ENCODE measurements at regions not wholly inside any gene's neighbourhood (a gene's known extent, or its start where the extent isn't known, plus 50 kb on each side); places are given as distances from the start of the nearest gene placed in this dataset.

GRCh38 chr11:29914203-29914930, 102.5 kb downstream of the KCNA4 start:
- Histone ChIP-seq H3K27ac (ENCODE audit: low read depth in 2 of 2, low read length in 1 of 2) (no peak overlapping the region), H2AFZ (ENCODE audit: low read depth) (no peak overlapping the region), H3F3A (replicated peaks; ENCODE audit: insufficient read depth) (no peaks in the 10 kb centered on the region), H3K4me3 (ENCODE audit: low read depth in 2 of 2, low read length in 1 of 2) (no peak overlapping the region), H3K9me2 (no peaks in the 10 kb centered on the region), H3K4me2 (no peak overlapping the region), H3K9me3 (no peaks in the 10 kb centered on the region), H3K36me3 (replicated peaks in 1 of 2; ENCODE audit: control insufficient read depth in 1 of 2, insufficient read depth in 2 of 2, low read length in 1 of 2) (no peaks in the 10 kb centered on the region), H3K4me1 (ENCODE audit: control insufficient read depth in 1 of 2, insufficient read depth in 2 of 2, low read depth in 1 of 2, low read length in 1 of 2) (no peaks in the 10 kb centered on the region), H3K79me2 (ENCODE audit: insufficient read depth) (no peaks in the 10 kb centered on the region), H3K27me3 (ENCODE audit: insufficient read depth) (no peaks in the 10 kb centered on the region), H3K9ac (no peak overlapping the region), H4K20me1 (ENCODE audit: insufficient read depth) (no peaks in the 10 kb centered on the region)
- TF ChIP-seq ZBTB33 (IDR thresholded peaks at IDR 0.05; ENCODE audit: borderline replicate concordance, low read depth) (no peak), NFIC (IDR thresholded peaks at IDR 0.05; ENCODE audit: borderline replicate concordance) (no peak), EZH2phosphoT487 (IDR thresholded peaks at IDR 0.05; ENCODE audit: borderline replicate concordance, low read depth) (no peak), POLR2AphosphoS5 (IDR thresholded peaks at IDR 0.05; ENCODE audit: low read depth, low read length) (no peak), ELF1 (IDR thresholded peaks at IDR 0.05) (no peak), YY1 (IDR thresholded peaks at IDR 0.05; ENCODE audit: low read depth) (no peak), TAF1 (IDR thresholded peaks at IDR 0.05; ENCODE audit: borderline replicate concordance, low read depth, low read length) (no peak), GATA2 (CRISPR knock-in tag; IDR thresholded peaks at IDR 0.05) (no peak), MAX (IDR thresholded peaks at IDR 0.05; ENCODE audit: low read depth) (no peak), RXRA (IDR thresholded peaks at IDR 0.05; ENCODE audit: borderline replicate concordance, low read depth) (no peak), CHD2 (IDR thresholded peaks at IDR 0.05; ENCODE audit: low read length, partially characterized antibody) (no peak), RCOR1 (IDR thresholded peaks at IDR 0.05; ENCODE audit: low read length) (no peak), MEF2A (IDR thresholded peaks at IDR 0.05; ENCODE audit: borderline replicate concordance, low read depth) (no peak), SIN3A (IDR thresholded peaks at IDR 0.05; ENCODE audit: borderline replicate concordance, low read depth, low read length) (no peak), MXI1 (IDR thresholded peaks at IDR 0.05; ENCODE audit: low read depth, low read length) (no peak), USF1 (IDR thresholded peaks at IDR 0.05; ENCODE audit: borderline replicate concordance, low read depth) (no peak)
- TF ChIP-seq, protein P1, sequence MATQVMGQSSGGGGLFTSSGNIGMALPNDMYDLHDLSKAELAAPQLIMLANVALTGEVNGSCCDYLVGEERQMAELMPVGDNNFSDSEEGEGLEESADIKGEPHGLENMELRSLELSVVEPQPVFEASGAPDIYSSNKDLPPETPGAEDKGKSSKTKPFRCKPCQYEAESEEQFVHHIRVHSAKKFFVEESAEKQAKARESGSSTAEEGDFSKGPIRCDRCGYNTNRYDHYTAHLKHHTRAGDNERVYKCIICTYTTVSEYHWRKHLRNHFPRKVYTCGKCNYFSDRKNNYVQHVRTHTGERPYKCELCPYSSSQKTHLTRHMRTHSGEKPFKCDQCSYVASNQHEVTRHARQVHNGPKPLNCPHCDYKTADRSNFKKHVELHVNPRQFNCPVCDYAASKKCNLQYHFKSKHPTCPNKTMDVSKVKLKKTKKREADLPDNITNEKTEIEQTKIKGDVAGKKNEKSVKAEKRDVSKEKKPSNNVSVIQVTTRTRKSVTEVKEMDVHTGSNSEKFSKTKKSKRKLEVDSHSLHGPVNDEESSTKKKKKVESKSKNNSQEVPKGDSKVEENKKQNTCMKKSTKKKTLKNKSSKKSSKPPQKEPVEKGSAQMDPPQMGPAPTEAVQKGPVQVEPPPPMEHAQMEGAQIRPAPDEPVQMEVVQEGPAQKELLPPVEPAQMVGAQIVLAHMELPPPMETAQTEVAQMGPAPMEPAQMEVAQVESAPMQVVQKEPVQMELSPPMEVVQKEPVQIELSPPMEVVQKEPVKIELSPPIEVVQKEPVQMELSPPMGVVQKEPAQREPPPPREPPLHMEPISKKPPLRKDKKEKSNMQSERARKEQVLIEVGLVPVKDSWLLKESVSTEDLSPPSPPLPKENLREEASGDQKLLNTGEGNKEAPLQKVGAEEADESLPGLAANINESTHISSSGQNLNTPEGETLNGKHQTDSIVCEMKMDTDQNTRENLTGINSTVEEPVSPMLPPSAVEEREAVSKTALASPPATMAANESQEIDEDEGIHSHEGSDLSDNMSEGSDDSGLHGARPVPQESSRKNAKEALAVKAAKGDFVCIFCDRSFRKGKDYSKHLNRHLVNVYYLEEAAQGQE (IDR thresholded peaks at IDR 0.05; ENCODE audit: low read depth, low read length) = no peak
- TF ChIP-seq, protein P2, sequence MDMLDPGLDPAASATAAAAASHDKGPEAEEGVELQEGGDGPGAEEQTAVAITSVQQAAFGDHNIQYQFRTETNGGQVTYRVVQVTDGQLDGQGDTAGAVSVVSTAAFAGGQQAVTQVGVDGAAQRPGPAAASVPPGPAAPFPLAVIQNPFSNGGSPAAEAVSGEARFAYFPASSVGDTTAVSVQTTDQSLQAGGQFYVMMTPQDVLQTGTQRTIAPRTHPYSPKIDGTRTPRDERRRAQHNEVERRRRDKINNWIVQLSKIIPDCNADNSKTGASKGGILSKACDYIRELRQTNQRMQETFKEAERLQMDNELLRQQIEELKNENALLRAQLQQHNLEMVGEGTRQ (IDR thresholded peaks at IDR 0.05; ENCODE audit: borderline replicate concordance, low read depth, low read length) = no peak
- POLR2A ChIA-PET = no interaction called here
- 0% methylated on average over 2 of the region's 2 CpGs for WGBS (ENCODE audit: low lambda C conversion rate)
- no peak for DNase-seq
- CTCF ChIA-PET = no interaction called here
